ENCODE measurements at regions not wholly inside any gene's neighbourhood (a gene's known extent, or its start where the extent isn't known, plus 50 kb on each side); places are given as distances from the start of the nearest gene placed in this dataset.
"Not testable (repeated sequence)": the region's sequence is repeated elsewhere in the genome, so short reads cannot be mapped to it uniquely, and the experiment has no call there.

GRCh38 chr7:93022931-93023478 lies 94.8 kb downstream of the SAMD9 start:
- not testable (repeated sequence) for H3K9ac ChIP-seq (ENCODE audit: low read depth in 1 of 2, low read length in 2 of 2); H3K9me3 ChIP-seq (ENCODE audit: control insufficient read depth in 4 of 4, low read length in 3 of 4); DNase-seq (ENCODE audit: low spot score); H3K27ac ChIP-seq (ENCODE audit: low read depth in 1 of 2, low read length in 2 of 2); H3K36me3 ChIP-seq (ENCODE audit: control insufficient read depth in 4 of 4, insufficient read depth in 3 of 4, low read depth in 1 of 4, low read length in 3 of 4); H3K27me3 ChIP-seq (ENCODE audit: control insufficient read depth in 4 of 4, insufficient read depth in 4 of 4, low read length in 3 of 4); H3K4me1 ChIP-seq (ENCODE audit: control insufficient read depth in 4 of 4, insufficient read depth in 4 of 4, low read length in 3 of 4); H3K4me3 ChIP-seq (ENCODE audit: low read depth in 1 of 3, low read length in 3 of 3)
- WGBS = 92% methylated on average over 6 of the region's 6 CpGs

GRCh38 chr7:93021748-93022147 lies 96.0 kb downstream of the SAMD9 start:
- H3K9me3 ChIP-seq (ENCODE audit: control insufficient read depth in 4 of 4, low read length in 3 of 4) = peaks cover 0 to 1% (median 0%) of the 10 kb centered on the region in 4 donors
- H3K4me1 ChIP-seq (ENCODE audit: control insufficient read depth in 4 of 4, insufficient read depth in 4 of 4, low read length in 3 of 4) = no peaks in the 10 kb centered on the region
- no peak overlapping the region for H3K4me3 ChIP-seq (ENCODE audit: low read depth in 1 of 3, low read length in 3 of 3)
- WGBS = 84% methylated on average over 2 of the region's 2 CpGs
- TF ChIP-seq RXRA (IDR thresholded peaks at IDR 0.05) (no peak), REST (IDR thresholded peaks at IDR 0.05) (no peak), EGR1 (IDR thresholded peaks at IDR 0.05; ENCODE audit: low read depth in 2 of 2) (no peak), RAD21 (IDR thresholded peaks at IDR 0.05) (no peak), SP1 (IDR thresholded peaks at IDR 0.05) (no peak), CTCF (IDR thresholded peaks at IDR 0.05; ENCODE audit: low read depth, low read length, missing input control) (no peak), FOXA2 (IDR thresholded peaks at IDR 0.05) (no peak), JUND (IDR thresholded peaks at IDR 0.05) (no peak), ZBTB33 (IDR thresholded peaks at IDR 0.05) (no peak), YY1 (IDR thresholded peaks at IDR 0.05) (no peak), ATF3 (IDR thresholded peaks at IDR 0.05) (no peak), HNF4A (conservative IDR thresholded peaks at IDR 0.05) (no peak), FOXA1 (IDR thresholded peaks at IDR 0.05) (no peak), MAX (IDR thresholded peaks at IDR 0.05) (no peak)
- no peaks in the 10 kb centered on the region for H3K36me3 ChIP-seq (ENCODE audit: control insufficient read depth in 4 of 4, insufficient read depth in 3 of 4, low read depth in 1 of 4, low read length in 3 of 4)
- DNase-seq (ENCODE audit: low spot score) = no peak
- H3K27me3 ChIP-seq (ENCODE audit: control insufficient read depth in 4 of 4, insufficient read depth in 4 of 4, low read length in 3 of 4) = no peaks in the 10 kb centered on the region
- H3K9ac ChIP-seq (ENCODE audit: low read depth in 1 of 2, low read length in 2 of 2) = no peak overlapping the region
- no peak overlapping the region for H3K27ac ChIP-seq (ENCODE audit: low read depth in 1 of 2, low read length in 2 of 2)

Data from liver (tissue), 8 donors.